Left colon (tissue), 2 donors: ENCODE measurements at regions not wholly inside any gene's neighbourhood (a gene's known extent, or its start where the extent isn't known, plus 50 kb on each side); places are given as distances from the start of the nearest gene placed in this dataset.

Experiments
- ATAC-seq: fragments of 200-7000 bp; cut with Tn5 transposase; one replicate; pipeline ENCODE4 v1.9.1; 2020; ENCODE audit warnings: mild to moderate bottlenecking, moderate library complexity
- DNase-seq, 2 donors: peaks; one replicate each; pipeline ENCODE4 v3.0.0-alpha.2; 2020
- intact Hi-C, 2 donors: fragments of 100-400 bp; cut with DNase I in 1 of 2; cut with micrococcal nuclease in 1 of 2; formaldehyde crosslinking; loops; one replicate each; pipeline versions ENCODE4 v1.11.2 to v1.14.0; 2022; cut with DNase I, micrococcal nuclease
- donor health status: DM: no; HTN: no; CAD: no.
- donor health status: DM: yes; HTN: yes; CAD: no.

- DNase-seq = no peak
- no peak for ATAC-seq
- intact Hi-C loops = no loop called here
Observed at GRCh38 chr7:70846208-70846607, 285.7 kb upstream of the GALNT17 start.

GRCh38 chr7:70849580-70850235, 282.2 kb upstream of the GALNT17 start:
- no peak for ATAC-seq
- no peak for DNase-seq
- intact Hi-C loops = no loop called here

- DNase-seq (no peak), ATAC-seq (no peak)
- intact Hi-C loops = no loop called here
Observed at GRCh38 chr7:70855373-70855772, 276.6 kb upstream of the GALNT17 start.

GRCh38 chr7:70856901-70857630, 274.9 kb upstream of the GALNT17 start:
- ATAC-seq (no peak), DNase-seq (peak in 1 of 2 donors; percentile 73)
- intact Hi-C loops = loop anchor here in 1 of 2 donors (1.0 kb wide), 1 partner anchor 875 kb away; no protein-coding TSS in a partner anchor

DNA sequence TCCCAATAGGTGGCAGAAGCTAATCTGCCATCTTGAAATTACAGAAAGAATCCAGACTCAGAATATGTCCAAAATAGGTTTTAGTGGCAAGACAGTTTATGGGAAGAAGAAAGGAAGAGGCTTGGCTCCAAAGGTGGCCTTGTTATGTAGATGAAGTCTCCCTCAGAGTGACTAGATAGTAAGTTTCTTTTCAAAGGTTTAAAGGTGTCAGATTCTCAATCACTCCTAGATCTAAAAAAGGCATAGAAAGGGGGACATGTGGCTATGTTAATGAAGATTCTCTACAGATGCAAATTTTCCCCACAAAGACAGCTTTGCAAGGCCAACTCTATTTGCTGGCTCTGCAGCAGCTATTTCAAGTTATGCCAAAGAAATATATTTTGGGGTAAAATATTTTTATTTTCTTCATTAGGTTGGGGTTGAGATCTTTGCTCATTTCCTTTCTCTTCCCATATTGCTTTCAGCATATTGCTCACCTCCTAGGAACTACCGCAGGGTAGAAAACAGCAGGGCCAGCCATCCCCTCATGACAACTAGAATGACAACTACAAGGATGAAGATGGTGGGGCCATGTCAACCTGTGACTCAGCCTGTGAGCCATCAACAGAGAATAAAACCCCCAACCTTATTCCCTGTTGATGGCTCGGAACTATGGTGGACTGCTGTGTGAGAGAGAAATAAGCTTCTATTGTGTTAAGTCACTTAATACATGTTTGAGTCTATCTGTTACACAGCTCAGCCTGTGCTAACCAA, 274.0 kb upstream of the GALNT17 start:
- intact Hi-C loops = no loop called here
- no peak for DNase-seq
- ATAC-seq = no peak

DNA sequence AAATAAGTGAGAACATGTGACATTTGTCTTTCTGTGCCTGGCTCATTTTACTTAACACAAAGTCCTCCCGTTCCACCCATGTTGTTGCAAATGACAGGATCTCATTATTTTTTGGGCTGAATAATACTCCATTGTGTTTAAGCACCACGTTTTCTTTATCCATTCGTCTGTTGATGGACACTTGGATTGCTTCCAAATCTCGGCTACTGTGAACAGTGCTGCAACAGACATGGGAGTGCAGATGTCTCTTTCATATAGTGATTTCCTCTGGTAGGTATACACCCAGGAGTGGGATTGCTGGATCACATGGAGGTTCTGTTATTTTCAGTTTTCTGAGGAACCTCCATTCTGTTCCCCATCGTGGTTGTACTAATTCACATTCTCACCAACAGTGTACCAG, 264.4 kb upstream of the GALNT17 start:
- intact Hi-C loops = loop anchor here in 1 of 2 donors (10.0 kb wide), 1 partner anchor 867 kb away; no protein-coding TSS in a partner anchor
- no peak for DNase-seq
- ATAC-seq = no peak

DNA sequence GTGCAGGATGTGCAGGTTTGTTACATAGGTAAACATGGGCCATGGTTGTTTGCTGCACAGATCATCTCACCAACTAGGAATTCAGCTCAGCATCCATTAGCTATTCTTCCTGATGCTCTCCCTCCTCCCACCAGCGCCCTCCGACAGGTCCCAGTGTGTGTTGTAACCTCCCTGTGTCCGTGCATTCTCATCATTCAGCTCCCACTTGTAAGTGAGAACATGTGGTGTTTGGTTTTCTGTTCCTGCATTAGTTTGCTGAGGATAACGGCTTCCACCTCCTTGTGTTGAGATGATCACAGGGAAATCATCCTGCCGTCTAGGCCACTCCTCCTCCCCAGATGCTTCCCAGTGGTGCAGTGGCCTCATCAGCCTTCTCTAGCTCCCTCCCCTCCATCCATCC, 261.6 kb upstream of the GALNT17 start:
- intact Hi-C loops = no loop called here
- ATAC-seq (no peak), DNase-seq (no peak)

DNA sequence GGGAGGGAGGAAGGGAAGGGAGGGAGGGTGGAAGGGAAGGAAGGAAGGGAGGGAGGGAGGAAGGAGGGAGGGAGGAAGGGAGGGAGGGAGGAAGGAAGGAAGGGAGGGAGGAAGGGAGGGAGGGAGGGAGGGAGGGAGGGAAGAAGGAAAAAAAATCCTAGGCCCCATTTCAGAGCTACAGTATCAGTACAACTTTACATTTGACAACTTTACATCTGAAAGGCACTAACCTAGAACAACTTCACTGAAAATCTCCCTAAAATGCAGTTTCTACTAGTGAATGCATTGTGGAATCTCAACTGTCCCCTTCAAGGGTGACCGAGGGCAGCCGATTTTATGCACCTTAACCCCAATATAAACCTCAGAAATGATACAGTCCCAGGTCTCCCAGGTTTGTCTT, 259.8 kb upstream of the GALNT17 start:
- no peak for ATAC-seq
- intact Hi-C loops = no loop called here
- no peak for DNase-seq

DNA sequence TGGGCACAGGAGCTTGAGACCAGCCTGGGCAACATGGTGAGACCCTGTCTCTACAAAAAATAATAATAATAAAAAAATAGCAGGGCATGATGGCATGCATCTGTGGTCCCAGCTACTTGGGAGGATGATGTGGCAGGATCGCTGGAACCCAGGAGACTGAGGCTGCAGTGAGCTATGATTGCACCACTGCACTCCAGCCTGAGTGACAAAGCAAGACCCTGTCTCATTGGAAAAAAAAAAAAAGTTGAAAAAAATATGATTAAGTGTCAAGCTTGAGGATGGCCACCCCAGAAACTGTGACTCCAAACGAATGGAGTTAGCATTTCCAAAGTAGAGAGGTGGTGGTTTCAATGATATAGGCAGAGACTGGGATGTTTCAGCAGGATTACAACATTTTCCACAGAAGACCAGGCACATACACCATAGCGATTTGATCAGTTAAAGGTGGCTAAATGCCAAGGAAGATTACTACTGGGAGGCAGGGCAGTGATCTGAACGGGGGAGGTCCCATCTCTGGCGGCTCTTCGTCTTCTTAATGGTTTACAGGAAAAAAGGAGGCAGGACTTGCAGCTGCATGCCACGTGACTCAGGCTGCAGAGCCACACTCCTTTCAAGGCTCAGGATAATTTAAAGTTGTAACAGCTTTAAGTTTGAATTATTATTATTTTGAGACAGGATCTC, 250.6 kb upstream of the GALNT17 start:
- intact Hi-C loops = no loop called here
- DNase-seq = no peak
- ATAC-seq = no peak

GRCh38 chr7:70883750-70884439, 248.0 kb upstream of the GALNT17 start:
- intact Hi-C loops = no loop called here
- DNase-seq (no peak), ATAC-seq (no peak)

- no peak for ATAC-seq
- DNase-seq = no peak
- intact Hi-C loops = no loop called here
Observed at GRCh38 chr7:70884440-70884764, 247.5 kb upstream of the GALNT17 start.

DNA sequence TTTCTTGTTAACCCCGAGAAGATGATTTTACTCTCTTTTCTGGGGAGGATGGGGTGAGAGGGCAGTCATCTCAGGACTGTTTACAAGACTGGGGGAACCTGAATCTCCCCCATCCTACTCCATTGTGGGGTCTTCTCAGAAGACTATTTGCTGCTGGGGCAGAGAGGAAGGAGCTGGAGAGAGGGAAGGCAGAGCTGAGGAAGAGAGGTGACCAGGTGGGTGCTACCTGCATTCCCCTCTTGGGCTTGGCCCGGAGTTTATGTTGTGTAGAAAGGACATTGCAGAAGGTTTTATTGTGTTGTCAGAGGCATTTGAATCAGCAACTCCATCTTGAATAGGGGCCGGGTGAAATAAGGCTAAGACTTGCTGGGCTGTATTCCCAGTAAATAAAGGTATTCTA, 247.1 kb upstream of the GALNT17 start:
- no peak for ATAC-seq
- intact Hi-C loops = no loop called here
- DNase-seq = no peak

GRCh38 chr7:70886547-70886946, 245.4 kb upstream of the GALNT17 start:
- DNase-seq (no peak), ATAC-seq (no peak)

DNA sequence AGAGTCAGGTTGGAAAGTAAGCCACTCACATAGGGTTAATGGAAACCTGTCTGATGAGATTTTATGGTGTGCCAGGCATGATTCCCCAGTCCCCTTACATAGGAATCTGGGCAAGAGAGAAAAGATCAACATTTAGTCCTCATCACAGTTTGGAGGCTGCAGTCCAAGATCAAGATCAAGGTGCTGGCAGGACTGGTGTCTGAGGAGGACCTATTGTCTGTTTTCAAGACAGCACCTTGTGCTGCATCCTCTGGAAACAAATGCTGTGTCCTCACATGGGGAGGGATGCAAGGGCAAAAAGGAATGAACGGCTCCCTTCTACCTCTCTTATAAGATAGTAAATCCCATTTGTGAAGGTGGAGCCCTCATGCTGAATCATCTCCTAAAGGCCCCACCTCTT, 244.8 kb upstream of the GALNT17 start:
- intact Hi-C loops = no loop called here
- no peak for ATAC-seq
- no peak for DNase-seq

More at GRCh38 chr7:70886547-70886946, 245.4 kb upstream of the GALNT17 start:
- intact Hi-C loops = no loop called here

DNA sequence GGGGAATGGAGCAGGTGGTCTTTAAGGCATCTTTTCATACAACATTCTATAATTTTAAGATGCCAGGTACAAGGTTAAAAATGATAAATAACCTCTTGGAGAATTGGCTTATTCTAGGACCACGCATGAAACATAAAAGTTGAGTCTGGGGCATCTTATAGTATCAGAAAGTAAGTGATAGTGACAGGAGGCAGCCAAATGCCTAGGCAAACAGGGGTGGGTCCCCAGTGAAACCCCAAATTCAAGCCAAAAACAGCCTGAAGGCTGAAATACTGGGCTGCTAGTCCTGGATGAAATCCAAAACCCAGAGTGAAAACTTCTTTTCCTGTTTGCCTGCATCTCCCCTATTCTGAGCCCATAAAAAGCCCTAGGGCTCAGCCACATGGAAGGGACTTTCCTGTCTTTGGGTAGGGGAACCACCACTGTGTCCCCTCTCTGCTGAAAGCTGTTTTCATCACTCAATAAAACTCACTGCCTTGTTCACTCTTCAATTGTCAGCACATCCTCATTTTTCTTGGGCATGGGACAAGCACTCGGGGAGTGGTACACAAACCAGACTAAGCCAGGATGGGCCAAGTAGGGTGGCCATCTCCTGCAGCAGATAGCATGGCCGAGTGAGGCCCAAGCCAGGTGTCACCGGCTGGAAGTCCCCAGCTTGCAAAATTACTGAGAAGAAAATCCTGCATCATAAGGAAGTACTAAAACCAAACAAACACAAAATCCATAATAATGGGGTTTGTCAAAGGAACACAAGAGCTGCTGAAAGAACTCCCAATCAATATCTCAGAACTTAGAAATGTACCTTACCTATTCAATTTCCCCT, 241.6 kb upstream of the GALNT17 start:
- intact Hi-C loops = no loop called here
- DNase-seq (no peak), ATAC-seq (no peak)

DNA sequence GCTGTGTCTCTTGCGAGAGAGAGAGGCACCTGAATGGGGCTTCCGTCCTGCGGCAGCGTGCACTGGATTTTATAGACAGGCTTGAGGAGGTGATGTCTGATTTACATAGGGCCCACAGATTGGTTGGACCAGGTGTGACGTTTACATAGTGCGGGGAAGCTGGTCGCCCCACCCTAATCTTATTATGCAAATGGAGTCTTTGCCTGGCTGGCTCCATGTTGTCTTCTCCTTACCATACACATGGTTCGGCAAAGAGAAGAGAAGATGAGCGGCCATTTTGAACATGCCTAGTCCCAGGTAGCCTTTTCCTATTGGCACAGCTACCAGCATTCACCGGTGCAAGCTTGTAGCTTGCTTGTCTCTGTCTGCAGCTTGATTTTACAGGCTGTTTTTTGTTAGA, 238.5 kb upstream of the GALNT17 start:
- ATAC-seq = no peak
- no peak for DNase-seq
- intact Hi-C loops = no loop called here

GRCh38 chr7:70893971-70894715, 237.8 kb upstream of the GALNT17 start:
- intact Hi-C loops = no loop called here
- no peak for ATAC-seq
- DNase-seq = no peak

- ATAC-seq = no peak
- intact Hi-C loops = no loop called here
- DNase-seq = no peak
Observed at GRCh38 chr7:70894799-70895198, 237.1 kb upstream of the GALNT17 start.
